Esophagus muscularis mucosa (tissue), 4 donors: ENCODE measurements at regions not wholly inside any gene's neighbourhood (a gene's known extent, or its start where the extent isn't known, plus 50 kb on each side); places are given as distances from the start of the nearest gene placed in this dataset.

Source experiments
- CTCF ChIP-seq, 3 experiments: fragments of 200-600 bp in 2 of 3; fragments of 450-650 bp in 1 of 3; sonication (generic) in 2 of 3; IDR thresholded peaks; one replicate each; pipeline ENCODE4 v1.5.1; 2017 to 2019; ENCODE audit warnings: antibody characterized with exemption in 3 of 3, mild to moderate bottlenecking in 2 of 3, moderate library complexity in 1 of 3
- EP300 ChIP-seq: sonication (generic); formaldehyde crosslinking; IDR thresholded peaks from one replicate; pipeline ENCODE4 v1.6.1; 2017; ENCODE audit warnings: antibody characterized with exemption
- POLR2A ChIP-seq: fragments of 450-650 bp; IDR thresholded peaks from one replicate; pipeline ENCODE4 v1.6.1; 2017; ENCODE audit warnings: antibody characterized with exemption, moderate library complexity, mild to moderate bottlenecking, low read depth
- POLR2AphosphoS5 ChIP-seq, 2 donors: sonication (generic); formaldehyde crosslinking; IDR thresholded peaks; one replicate each; pipeline ENCODE4 v1.6.1; 2017; ENCODE audit warnings: antibody characterized with exemption in 2 of 2

GRCh38 chr10:120011359-120012130 is 119.0 kb downstream of the SEC23IP start:
- TF ChIP-seq CTCF (IDR thresholded peaks at IDR 0.05) (no peak), POLR2A (no peak), POLR2AphosphoS5 (IDR thresholded peaks at IDR 0.05) (no peak), EP300 (no peak)
